Endothelial cell of umbilical vein (primary cell): ENCODE measurements at regions not wholly inside any gene's neighbourhood (a gene's known extent, or its start where the extent isn't known, plus 50 kb on each side); places are given as distances from the start of the nearest gene placed in this dataset.

Experiments used
- JUN ChIP-seq: IDR thresholded peaks from 2 replicates; pipeline ENCODE4 v1.6.1; 2011; ENCODE audit warnings: borderline replicate concordance, low read depth; ENCODE audit not compliant: insufficient read length, insufficient read depth
- POLR2AphosphoS5 ChIP-seq: IDR thresholded peaks from 2 replicates; pipeline ENCODE4 v1.6.1; 2012; ENCODE audit warnings: low read depth, mild to moderate bottlenecking, control low read depth, low read length, moderate library complexity; ENCODE audit not compliant: insufficient read depth
- TF ChIP-seq, protein P1 (sequence below), 2 donors: IDR thresholded peaks; 1 replicate in 1 of 2; 2 replicates in 1 of 2; pipeline ENCODE4 v1.5.1; 2011; ENCODE audit warnings: low read length in 2 of 2, mild to moderate bottlenecking in 2 of 2, moderate library complexity in 2 of 2, control low read depth in 1 of 2, inconsistent platforms in 1 of 2, low read depth in 1 of 2; ENCODE audit not compliant: insufficient read depth in 1 of 2; ENCODE audit errors: extremely low read depth in 1 of 2
- TF ChIP-seq, protein P2 (sequence below): IDR thresholded peaks from 2 replicates; pipeline ENCODE4 v1.6.1; 2011; ENCODE audit not compliant: insufficient read depth, insufficient read length

DNA sequence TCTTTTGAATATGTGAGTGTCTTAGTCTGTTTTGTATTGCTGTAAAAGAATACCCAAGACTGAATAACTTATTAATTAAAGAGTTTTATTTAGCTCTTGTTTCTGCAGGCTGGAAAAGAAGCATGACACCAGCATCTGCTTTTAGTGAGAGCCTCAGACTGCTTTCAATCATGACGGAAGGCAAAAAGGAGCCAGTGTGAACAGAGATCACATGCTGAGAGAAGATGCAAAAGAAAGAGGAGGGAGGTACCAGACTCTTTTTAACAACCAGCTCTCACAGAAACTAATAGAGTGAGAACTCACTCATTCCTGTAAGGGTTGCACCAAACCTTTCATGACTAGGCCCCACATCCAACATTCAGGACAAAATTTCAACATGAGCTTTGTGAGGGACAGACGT, 101.6 kb upstream of the HNMT start:
- TF ChIP-seq POLR2AphosphoS5 (no peak), JUN (no peak)
- TF ChIP-seq, protein P1, sequence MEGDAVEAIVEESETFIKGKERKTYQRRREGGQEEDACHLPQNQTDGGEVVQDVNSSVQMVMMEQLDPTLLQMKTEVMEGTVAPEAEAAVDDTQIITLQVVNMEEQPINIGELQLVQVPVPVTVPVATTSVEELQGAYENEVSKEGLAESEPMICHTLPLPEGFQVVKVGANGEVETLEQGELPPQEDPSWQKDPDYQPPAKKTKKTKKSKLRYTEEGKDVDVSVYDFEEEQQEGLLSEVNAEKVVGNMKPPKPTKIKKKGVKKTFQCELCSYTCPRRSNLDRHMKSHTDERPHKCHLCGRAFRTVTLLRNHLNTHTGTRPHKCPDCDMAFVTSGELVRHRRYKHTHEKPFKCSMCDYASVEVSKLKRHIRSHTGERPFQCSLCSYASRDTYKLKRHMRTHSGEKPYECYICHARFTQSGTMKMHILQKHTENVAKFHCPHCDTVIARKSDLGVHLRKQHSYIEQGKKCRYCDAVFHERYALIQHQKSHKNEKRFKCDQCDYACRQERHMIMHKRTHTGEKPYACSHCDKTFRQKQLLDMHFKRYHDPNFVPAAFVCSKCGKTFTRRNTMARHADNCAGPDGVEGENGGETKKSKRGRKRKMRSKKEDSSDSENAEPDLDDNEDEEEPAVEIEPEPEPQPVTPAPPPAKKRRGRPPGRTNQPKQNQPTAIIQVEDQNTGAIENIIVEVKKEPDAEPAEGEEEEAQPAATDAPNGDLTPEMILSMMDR (IDR thresholded peaks at IDR 0.05; ENCODE audit: extremely low read depth in 1 of 2, insufficient read depth in 1 of 2, low read depth in 1 of 2, low read length in 2 of 2) = no peak
- TF ChIP-seq, protein P2, sequence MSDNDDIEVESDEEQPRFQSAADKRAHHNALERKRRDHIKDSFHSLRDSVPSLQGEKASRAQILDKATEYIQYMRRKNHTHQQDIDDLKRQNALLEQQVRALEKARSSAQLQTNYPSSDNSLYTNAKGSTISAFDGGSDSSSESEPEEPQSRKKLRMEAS = no peak
